Activated B cell treated with CpG ODN at 0.5 μM for 24 hours (primary cell): ENCODE measurements at regions not wholly inside any gene's neighbourhood (a gene's known extent, or its start where the extent isn't known, plus 50 kb on each side); places are given as distances from the start of the nearest gene placed in this dataset.

Source experiments
- ATAC-seq: fragments of 200-7000 bp; cut with Tn5 transposase; one replicate; pipeline ENCODE4 v1.10.0; 2021; ENCODE audit warnings: low read depth, mild to moderate bottlenecking, moderate library complexity
- CTCF ChIA-PET: fragments of 350-600 bp; sonication (Branson Sonifier 250); formaldehyde crosslinking; loops from one replicate; lab custom pipeline; 2021; ENCODE audit warnings: antibody characterized with exemption; lab: Charles Lee
- POLR2A ChIA-PET: fragments of 350-600 bp; sonication (Branson Sonifier 250); formaldehyde crosslinking; loops from one replicate; lab custom pipeline; 2021; ENCODE audit warnings: antibody characterized with exemption; lab: Charles Lee
- DNase-seq: peaks from one replicate; pipeline ENCODE4 v3.0.0; 2022
- H3K27ac Mint-ChIP-seq: one replicate; pipeline ENCODE4 v1.8.0; 2020; ENCODE audit warnings: mixed read lengths
- H3K27me3 Mint-ChIP-seq: one replicate; pipeline ENCODE4 v1.8.0; 2021; ENCODE audit warnings: mixed read lengths
- H3K36me3 Mint-ChIP-seq: one replicate; pipeline ENCODE4 v1.8.0; 2021; ENCODE audit warnings: low read depth, mixed read lengths
- H3K4me1 Mint-ChIP-seq: one replicate; pipeline ENCODE4 v1.8.0; 2021; ENCODE audit warnings: mixed read lengths
- H3K4me3 Mint-ChIP-seq: one replicate; pipeline ENCODE4 v1.8.0; 2020; ENCODE audit warnings: mild to moderate bottlenecking, mixed read lengths
- H3K9me3 Mint-ChIP-seq: one replicate; pipeline ENCODE4 v1.8.0; 2020; ENCODE audit warnings: mixed read lengths
- intact Hi-C: fragments of 100-400 bp; cut with micrococcal nuclease; formaldehyde crosslinking; loops from one replicate; pipeline ENCODE4 v1.15.1; 2024
- TF ChIP-seq, protein P1 (sequence below): fragments of 200-600 bp; IDR thresholded peaks from one replicate; pipeline ENCODE4 v1.8.0; 2022; ENCODE audit warnings: antibody characterized with exemption, mild to moderate bottlenecking

- Mint-ChIP-seq H3K27ac (no peak overlapping the region), H3K27me3 (no peaks in the 10 kb centered on the region), H3K9me3 (peaks cover 7% of the 10 kb centered on the region), H3K36me3 (no peaks in the 10 kb centered on the region), H3K4me1 (no peaks in the 10 kb centered on the region), H3K4me3 (no peak overlapping the region)
- ChIA-PET CTCF (no interaction called here), POLR2A (no interaction called here)
- intact Hi-C loops: no loop called here
- no peak for ATAC-seq
- DNase-seq: no peak
- TF ChIP-seq, protein P1, sequence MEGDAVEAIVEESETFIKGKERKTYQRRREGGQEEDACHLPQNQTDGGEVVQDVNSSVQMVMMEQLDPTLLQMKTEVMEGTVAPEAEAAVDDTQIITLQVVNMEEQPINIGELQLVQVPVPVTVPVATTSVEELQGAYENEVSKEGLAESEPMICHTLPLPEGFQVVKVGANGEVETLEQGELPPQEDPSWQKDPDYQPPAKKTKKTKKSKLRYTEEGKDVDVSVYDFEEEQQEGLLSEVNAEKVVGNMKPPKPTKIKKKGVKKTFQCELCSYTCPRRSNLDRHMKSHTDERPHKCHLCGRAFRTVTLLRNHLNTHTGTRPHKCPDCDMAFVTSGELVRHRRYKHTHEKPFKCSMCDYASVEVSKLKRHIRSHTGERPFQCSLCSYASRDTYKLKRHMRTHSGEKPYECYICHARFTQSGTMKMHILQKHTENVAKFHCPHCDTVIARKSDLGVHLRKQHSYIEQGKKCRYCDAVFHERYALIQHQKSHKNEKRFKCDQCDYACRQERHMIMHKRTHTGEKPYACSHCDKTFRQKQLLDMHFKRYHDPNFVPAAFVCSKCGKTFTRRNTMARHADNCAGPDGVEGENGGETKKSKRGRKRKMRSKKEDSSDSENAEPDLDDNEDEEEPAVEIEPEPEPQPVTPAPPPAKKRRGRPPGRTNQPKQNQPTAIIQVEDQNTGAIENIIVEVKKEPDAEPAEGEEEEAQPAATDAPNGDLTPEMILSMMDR: no peak
Measured at GRCh38 chr4:136599890-136600289, 932.4 kb downstream of the PCDH18 start.

- Mint-ChIP-seq H3K27me3 (no peaks in the 10 kb centered on the region), H3K9me3 (no peaks in the 10 kb centered on the region), H3K4me3 (no peak overlapping the region), H3K36me3 (no peaks in the 10 kb centered on the region), H3K4me1 (no peaks in the 10 kb centered on the region), H3K27ac (no peak overlapping the region)
- ATAC-seq: no peak
- ChIA-PET POLR2A (no interaction called here), CTCF (interaction anchor here (0.7 kb wide), 1 partner anchor 403 kb away, joined by 3 read pairs; no protein-coding TSS in a partner anchor)
- DNase-seq: no peak
- TF ChIP-seq, protein P1: no peak
- intact Hi-C loops: no loop called here
Measured at GRCh38 chr4:136590440-136590839, 941.9 kb downstream of the PCDH18 start.

GRCh38 chr4:136583567-136583966, 948.7 kb downstream of the PCDH18 start:
- Mint-ChIP-seq H3K27ac (no peak overlapping the region), H3K36me3 (no peaks in the 10 kb centered on the region), H3K4me1 (no peaks in the 10 kb centered on the region), H3K9me3 (no peaks in the 10 kb centered on the region), H3K27me3 (no peaks in the 10 kb centered on the region), H3K4me3 (no peak overlapping the region)
- no peak for DNase-seq
- ChIA-PET POLR2A (no interaction called here), CTCF (no interaction called here)
- ATAC-seq: no peak
- intact Hi-C loops: no loop called here
- TF ChIP-seq, protein P1: no peak

- intact Hi-C loops: no loop called here
- Mint-ChIP-seq H3K9me3 (no peaks in the 10 kb centered on the region), H3K27ac (no peak overlapping the region), H3K4me3 (no peak overlapping the region), H3K4me1 (no peaks in the 10 kb centered on the region), H3K36me3 (no peaks in the 10 kb centered on the region), H3K27me3 (no peaks in the 10 kb centered on the region)
- ATAC-seq (no peak), DNase-seq (no peak)
- TF ChIP-seq, protein P1: no peak
- ChIA-PET CTCF (no interaction called here), POLR2A (no interaction called here)
Measured at GRCh38 chr4:136581119-136581518, 951.2 kb downstream of the PCDH18 start.

- Mint-ChIP-seq H3K27ac (no peak overlapping the region), H3K4me1 (no peaks in the 10 kb centered on the region), H3K36me3 (no peaks in the 10 kb centered on the region), H3K27me3 (no peaks in the 10 kb centered on the region), H3K9me3 (no peaks in the 10 kb centered on the region), H3K4me3 (no peak overlapping the region)
- TF ChIP-seq, protein P1: no peak
- DNase-seq (no peak), ATAC-seq (no peak)
- ChIA-PET POLR2A (no interaction called here), CTCF (no interaction called here)
- intact Hi-C loops: no loop called here
Measured at GRCh38 chr4:136575146-136575545, 957.1 kb downstream of the PCDH18 start.
